Tibial artery (tissue), 4 donors: ENCODE measurements at regions not wholly inside any gene's neighbourhood (a gene's known extent, or its start where the extent isn't known, plus 50 kb on each side); places are given as distances from the start of the nearest gene placed in this dataset.

Experiments used
- DNase-seq, 2 donors: peaks; one replicate each; pipeline ENCODE4 v3.0.0-alpha.2; 2019
- H3K27ac ChIP-seq, 2 donors: fragments of 200-600 bp; sonication (generic) in 1 of 2; 1 replicate in 1 of 2; 2 replicates in 1 of 2; pipeline ENCODE4 v1.5.1; 2018 to 2019; ENCODE audit warnings: mild to moderate bottlenecking in 1 of 2
- H3K27me3 ChIP-seq, 2 donors: fragments of 200-600 bp; sonication (generic) in 1 of 2; one replicate each; pipeline versions ENCODE4 v1.5.1 to v1.6.0; 2016 to 2019
- H3K36me3 ChIP-seq, 3 donors: fragments of 200-600 bp; sonication (generic) in 2 of 3; one replicate each; pipeline ENCODE4 v1.5.1; 2016 to 2019; ENCODE audit warnings: mild to moderate bottlenecking in 2 of 3
- H3K4me1 ChIP-seq, 4 donors: fragments of 200-600 bp; sonication (generic) in 2 of 4; 1 replicate in 3 of 4; 2 replicates in 1 of 4; pipeline ENCODE4 v1.5.1; 2016 to 2019
- H3K4me3 ChIP-seq, 2 donors: fragments of 200-600 bp; sonication (generic) in 1 of 2; 1 replicate in 1 of 2; 2 replicates in 1 of 2; pipeline ENCODE4 v1.5.1; 2018 to 2019; ENCODE audit warnings: mild to moderate bottlenecking in 2 of 2
- H3K9me3 ChIP-seq, 3 donors: fragments of 200-600 bp; sonication (generic) in 1 of 3; one replicate each; pipeline ENCODE4 v1.5.1; 2016 to 2019
- intact Hi-C: fragments of 100-400 bp; cut with DNase I; formaldehyde crosslinking; loops from one replicate; pipeline ENCODE4 v1.15.0; 2023; ENCODE audit warnings: low total_unique reads
- TF ChIP-seq, protein P1 (sequence below), 2 experiments: fragments of 200-600 bp in 1 of 2; fragments of 450-650 bp in 1 of 2; IDR thresholded peaks; one replicate each; pipeline ENCODE4 v1.5.1; 2017 to 2019; ENCODE audit warnings: antibody characterized with exemption in 2 of 2, mild to moderate bottlenecking in 1 of 2, moderate library complexity in 1 of 2

DNA sequence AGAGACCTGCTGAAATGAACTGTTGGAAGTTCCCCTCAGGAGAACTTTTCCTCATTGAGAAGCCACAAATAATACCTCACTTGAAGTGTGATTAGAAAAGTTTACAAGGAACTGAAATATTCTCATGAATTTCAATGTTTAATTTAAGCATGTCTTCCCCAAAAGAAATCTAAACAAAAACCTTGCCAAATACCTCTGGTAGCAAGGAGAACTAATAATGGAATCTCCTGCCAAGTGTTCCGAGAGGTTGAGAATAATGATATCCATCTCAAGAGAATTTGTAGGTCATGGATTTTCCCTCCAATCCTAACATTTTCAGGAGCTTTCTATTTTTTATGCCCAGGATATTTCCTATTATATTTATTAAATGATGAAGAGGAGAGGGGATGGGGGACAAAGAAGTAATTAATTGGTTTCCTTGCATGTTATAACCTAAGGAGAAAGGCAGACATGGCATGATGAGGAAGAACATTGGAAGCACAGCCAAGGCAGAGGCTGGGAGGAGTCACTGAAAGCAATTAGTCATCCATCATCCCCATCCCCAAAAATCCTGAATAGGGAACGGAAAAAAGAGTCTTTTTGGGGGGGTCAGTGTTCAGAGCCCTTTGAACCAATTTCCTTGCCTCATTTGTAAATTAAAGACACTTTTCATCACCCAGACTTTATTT, 93.6 kb upstream of the IL6 start:
- H3K4me1 ChIP-seq, result peaks cover 0 to 23% (median 2%) of the 10 kb centered on the region in 4 donors
- no peaks in the 10 kb centered on the region for H3K9me3 ChIP-seq
- TF ChIP-seq, protein P1, sequence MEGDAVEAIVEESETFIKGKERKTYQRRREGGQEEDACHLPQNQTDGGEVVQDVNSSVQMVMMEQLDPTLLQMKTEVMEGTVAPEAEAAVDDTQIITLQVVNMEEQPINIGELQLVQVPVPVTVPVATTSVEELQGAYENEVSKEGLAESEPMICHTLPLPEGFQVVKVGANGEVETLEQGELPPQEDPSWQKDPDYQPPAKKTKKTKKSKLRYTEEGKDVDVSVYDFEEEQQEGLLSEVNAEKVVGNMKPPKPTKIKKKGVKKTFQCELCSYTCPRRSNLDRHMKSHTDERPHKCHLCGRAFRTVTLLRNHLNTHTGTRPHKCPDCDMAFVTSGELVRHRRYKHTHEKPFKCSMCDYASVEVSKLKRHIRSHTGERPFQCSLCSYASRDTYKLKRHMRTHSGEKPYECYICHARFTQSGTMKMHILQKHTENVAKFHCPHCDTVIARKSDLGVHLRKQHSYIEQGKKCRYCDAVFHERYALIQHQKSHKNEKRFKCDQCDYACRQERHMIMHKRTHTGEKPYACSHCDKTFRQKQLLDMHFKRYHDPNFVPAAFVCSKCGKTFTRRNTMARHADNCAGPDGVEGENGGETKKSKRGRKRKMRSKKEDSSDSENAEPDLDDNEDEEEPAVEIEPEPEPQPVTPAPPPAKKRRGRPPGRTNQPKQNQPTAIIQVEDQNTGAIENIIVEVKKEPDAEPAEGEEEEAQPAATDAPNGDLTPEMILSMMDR (IDR thresholded peaks at IDR 0.05), result no peak
- no peak for DNase-seq
- H3K27me3 ChIP-seq, result no peaks in the 10 kb centered on the region
- intact Hi-C loops, result no loop called here
- no peak overlapping the region for H3K27ac ChIP-seq
- H3K4me3 ChIP-seq, result no peak overlapping the region
- no peaks in the 10 kb centered on the region for H3K36me3 ChIP-seq

GRCh38 chr7:22632674-22633073, 94.3 kb upstream of the IL6 start:
- H3K27me3 ChIP-seq, result no peaks in the 10 kb centered on the region
- no peak overlapping the region for H3K27ac ChIP-seq
- H3K9me3 ChIP-seq, result no peaks in the 10 kb centered on the region
- H3K4me3 ChIP-seq, result no peak overlapping the region
- intact Hi-C loops, result no loop called here
- H3K4me1 ChIP-seq, result peaks cover 0 to 23% (median 2%) of the 10 kb centered on the region in 4 donors
- H3K36me3 ChIP-seq, result no peaks in the 10 kb centered on the region
- TF ChIP-seq, protein P1 (IDR thresholded peaks at IDR 0.05), result no peak
- DNase-seq, result no peak

DNA sequence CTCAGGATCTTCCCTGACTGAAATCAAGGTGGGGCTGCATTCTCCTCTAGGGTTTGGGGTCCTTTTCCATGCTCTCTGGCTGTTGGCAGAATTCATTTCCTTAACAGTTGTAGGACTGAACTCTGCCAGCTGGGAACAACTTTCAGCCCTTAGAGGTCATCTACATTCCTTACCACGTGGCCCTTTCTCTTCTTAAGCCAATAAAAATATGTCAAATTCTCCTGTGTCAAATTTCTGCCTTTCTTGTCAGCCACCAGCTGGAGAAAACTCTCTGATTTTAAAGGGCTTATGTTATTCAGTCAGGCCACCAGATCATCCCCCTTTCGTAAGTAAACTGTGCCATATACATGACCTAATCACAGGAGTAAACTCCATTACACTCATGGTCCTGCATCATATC, 95.3 kb upstream of the IL6 start:
- Histone ChIP-seq H3K9me3 (no peaks in the 10 kb centered on the region), H3K4me1 (peaks cover 0 to 31% (median 2%) of the 10 kb centered on the region in 4 donors), H3K27ac (no peak overlapping the region), H3K36me3 (no peaks in the 10 kb centered on the region), H3K4me3 (no peak overlapping the region), H3K27me3 (no peaks in the 10 kb centered on the region)
- intact Hi-C loops, result no loop called here
- no peak for DNase-seq
- TF ChIP-seq, protein P1 (IDR thresholded peaks at IDR 0.05), result no peak

- no peak for DNase-seq
- intact Hi-C loops, result no loop called here
- TF ChIP-seq, protein P1 (IDR thresholded peaks at IDR 0.05), result no peak
- H3K4me1 ChIP-seq, result peaks cover 0 to 32% (median 2%) of the 10 kb centered on the region in 4 donors
- no peaks in the 10 kb centered on the region for H3K27me3 ChIP-seq
- H3K27ac ChIP-seq, result no peak overlapping the region
- no peak overlapping the region for H3K4me3 ChIP-seq
- H3K9me3 ChIP-seq, result no peaks in the 10 kb centered on the region
- no peaks in the 10 kb centered on the region for H3K36me3 ChIP-seq
These were observed 96.9 kb upstream of the IL6 start for GRCh38 chr7:22630069-22630468.

DNA sequence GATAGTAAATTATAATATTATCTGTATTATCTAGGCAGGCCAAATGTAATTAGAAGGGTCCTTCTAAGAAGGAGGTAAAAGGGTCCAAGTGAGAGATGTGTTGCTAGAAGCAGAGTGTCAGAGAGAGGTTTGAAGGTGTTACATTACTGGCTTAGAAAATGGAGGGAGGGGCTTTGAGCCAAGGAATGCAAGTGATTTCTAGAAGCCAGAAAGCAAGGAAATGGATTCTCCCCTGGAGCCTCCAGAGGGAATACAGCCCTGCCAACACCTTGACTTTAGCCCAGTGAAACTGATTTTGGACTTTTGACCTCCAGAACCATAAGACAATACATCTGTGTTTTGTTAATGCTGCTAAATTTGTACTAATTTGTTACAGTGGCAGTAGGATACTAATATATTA, 97.9 kb upstream of the IL6 start:
- no peak for DNase-seq
- Histone ChIP-seq H3K36me3 (no peaks in the 10 kb centered on the region), H3K4me3 (no peak overlapping the region), H3K27ac (no peak overlapping the region), H3K27me3 (no peaks in the 10 kb centered on the region), H3K9me3 (no peaks in the 10 kb centered on the region), H3K4me1 (peaks cover 0 to 32% (median 2%) of the 10 kb centered on the region in 4 donors)
- intact Hi-C loops, result no loop called here
- TF ChIP-seq, protein P1 (IDR thresholded peaks at IDR 0.05), result no peak
